ENCODE measurements at regions not wholly inside any gene's neighbourhood (a gene's known extent, or its start where the extent isn't known, plus 50 kb on each side); places are given as distances from the start of the nearest gene placed in this dataset.
"Not testable (repeated sequence)": the region's sequence is repeated elsewhere in the genome, so short reads cannot be mapped to it uniquely, and the experiment has no call there.

- no peak for DNase-seq
These were observed 78.3 kb upstream of the ANKRD55 start for GRCh38 chr5:56311306-56311905.

DNA sequence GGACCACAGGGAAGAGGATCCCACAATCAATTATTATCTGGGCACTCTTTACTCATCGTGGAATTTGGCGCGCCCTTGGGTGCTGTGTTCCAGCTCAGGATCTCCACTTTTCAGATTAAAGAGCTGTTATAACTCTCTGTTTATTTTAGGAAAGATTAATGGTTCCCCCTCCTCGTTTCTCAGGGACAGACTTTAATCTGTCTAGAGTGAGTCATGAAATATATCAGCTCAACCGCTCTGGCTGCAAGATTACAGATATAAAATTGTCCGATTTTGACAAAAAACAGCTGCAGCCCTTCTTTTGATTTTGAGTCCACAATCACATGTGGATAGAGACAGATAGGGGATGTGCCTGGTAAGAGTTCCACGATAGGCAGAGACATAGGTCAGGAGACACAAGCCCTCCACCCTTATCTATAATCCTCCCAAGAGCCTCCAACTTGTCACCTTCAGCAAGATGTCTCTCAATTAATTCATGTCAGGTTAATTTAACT, 77.6 kb upstream of the ANKRD55 start:
- DNase-seq = no peak

DNA sequence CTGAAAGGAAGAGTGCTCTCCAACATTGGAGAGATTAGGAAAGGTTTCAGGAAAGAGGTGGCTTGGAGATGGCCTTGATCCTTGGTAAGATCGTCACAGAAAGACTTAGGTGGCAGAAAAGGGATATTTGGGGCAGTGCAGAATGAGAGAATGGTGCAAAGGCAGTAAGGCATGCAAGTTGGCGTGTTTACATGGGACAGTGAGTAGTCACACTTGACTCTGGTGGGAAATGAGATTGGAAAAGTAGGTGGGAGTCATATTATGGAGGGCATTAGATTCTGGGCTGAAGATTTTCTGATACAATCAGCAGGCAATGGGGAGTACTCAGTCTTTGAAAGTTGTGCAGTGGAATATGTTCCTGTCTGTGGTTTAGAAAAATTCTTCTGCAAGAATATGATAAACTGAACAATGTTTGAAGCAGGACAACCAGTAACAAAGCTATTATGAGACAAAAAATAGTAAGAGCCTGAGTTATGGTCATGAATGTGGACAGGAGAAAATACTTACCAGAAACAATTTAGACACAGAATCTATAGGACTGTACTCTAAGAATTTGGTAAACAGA, 76.2 kb upstream of the ANKRD55 start:
- DNase-seq = no peak

DNA sequence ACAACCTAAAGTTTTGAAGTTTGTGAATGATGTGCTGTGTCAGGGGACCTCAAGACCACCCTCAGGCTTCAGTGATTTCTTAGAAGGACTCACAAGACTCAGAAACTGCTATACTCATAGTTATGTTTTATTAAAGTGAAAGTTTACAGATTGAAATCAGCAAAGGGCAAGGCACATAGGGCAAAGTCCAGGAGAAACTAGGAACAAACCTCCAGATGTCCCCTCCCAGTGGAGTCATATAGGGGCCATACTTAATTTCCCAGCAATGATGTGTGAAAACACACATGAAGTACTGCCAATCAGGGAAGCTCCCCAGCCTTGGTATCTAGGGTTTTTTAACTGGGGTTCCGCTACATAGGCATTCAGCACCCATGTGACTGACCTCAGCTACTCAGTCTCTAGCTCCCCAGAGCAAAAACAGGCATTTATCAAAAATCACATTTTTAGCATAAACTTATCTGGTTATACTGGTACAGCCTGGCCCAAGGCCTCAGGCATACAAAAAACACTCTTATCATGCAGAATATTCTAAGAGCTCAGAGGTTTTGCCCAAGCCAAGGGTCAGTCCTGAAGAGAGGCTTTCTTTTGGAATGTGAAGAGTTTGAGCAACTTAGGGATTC, 74.7 kb upstream of the ANKRD55 start:
- no peak for DNase-seq

GRCh38 chr5:56306433-56307150, 73.5 kb upstream of the ANKRD55 start:
- no peak for DNase-seq

DNA sequence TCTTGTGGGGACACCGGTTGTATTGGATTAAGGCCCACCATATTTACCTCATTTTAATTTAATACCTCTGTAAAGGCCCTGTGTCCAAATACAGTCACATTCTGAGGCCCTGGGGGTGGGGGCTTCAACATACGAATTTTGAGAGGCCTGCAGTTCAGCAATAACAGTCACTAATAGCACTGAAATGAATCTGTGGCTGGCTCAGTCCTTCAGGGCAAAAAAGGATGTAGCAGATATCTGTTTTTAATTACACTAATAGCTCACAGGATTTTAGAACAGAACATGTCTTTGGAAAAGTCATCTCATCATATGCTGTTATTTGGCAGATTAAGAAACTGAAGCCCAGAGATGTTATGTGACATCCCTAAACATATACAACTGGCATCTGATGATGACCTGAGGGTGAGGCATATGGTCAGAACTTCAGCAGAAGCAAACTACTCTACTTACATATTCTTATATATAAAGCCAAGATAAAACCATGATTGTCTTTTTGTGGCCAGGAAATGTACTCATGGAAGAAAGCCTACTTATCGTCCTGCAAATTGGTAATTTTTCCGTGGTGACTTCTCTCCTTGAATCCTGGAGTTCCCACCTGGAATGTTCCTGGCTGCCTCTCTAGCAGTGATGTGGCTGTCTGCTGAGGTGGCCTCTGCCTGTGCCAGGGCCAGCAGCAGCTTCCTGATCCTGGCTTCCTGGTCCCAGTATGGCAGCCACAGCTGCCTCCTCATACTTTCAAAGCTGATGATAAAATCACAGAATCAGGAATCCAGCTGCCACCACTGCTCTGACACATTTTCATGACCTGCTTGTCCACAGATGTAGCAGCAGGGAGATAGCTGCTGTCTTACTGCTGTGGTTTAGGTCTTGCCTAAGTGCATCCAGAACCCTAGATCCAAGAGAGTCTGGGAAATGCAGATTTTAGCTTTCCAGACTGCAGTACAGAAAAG, 72.1 kb upstream of the ANKRD55 start:
- DNase-seq = no peak

DNA sequence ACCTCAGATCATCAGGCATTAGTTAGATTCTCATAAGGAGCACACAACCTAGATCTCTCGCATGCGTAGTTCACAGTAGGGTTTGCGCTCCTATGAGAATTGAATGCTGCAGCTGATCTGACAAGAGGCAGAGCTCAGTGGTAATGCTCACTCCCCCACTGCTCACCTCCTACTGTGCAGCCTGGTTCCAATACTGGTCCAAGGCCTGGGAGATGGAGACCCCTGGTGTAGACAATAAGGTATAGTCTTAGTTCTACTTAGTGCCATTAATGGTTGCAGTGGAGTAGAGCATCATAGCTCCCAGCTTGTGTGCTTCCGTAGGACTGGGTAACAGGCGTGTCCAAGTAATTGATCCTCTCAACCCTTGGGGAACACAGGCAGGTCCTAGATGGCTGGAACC, 70.4 kb upstream of the ANKRD55 start:
- no peak for DNase-seq

GRCh38 chr5:56302027-56302426, 68.9 kb upstream of the ANKRD55 start:
- no peak for DNase-seq

- DNase-seq = no peak
These were observed 67.9 kb upstream of the ANKRD55 start for GRCh38 chr5:56301069-56301468.

- no peak for DNase-seq
These were observed 66.1 kb upstream of the ANKRD55 start for GRCh38 chr5:56299212-56299611.

DNA sequence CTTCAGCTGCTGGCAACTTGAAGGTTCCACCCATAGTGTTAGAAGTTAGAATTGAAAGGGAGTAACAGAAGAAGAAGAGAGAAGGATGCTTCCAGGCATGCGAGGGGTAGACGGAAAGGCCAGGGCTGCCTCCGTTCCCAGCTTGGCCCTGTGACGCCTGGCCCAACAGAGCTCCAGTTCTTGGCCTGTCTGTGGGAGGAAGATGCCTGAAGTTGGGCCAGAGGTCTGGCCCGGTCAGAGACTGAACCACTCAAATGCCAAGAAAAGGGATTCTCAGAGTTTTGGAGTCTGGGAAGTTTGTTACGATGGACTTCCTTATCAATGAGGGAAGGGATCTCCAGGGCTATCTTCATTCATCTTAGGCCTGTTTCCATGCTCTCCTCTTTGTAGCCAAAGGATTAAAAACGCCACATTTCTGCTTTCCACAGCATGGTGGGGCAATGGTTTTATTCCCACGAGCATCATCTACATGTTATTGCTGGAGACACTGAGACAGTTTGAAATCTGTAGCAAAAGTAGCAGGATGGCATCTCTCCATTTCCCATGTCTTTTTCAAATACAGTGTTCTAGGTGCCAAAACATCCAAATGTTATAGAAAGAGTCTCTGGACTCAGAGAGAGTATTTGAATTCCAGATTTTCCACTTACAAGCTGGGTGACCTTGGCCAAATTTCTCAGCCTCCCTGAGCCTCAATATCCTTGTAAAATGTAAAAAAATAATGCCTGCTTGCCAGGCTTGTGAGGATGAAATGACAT, 65.4 kb upstream of the ANKRD55 start:
- no peak for DNase-seq

DNA sequence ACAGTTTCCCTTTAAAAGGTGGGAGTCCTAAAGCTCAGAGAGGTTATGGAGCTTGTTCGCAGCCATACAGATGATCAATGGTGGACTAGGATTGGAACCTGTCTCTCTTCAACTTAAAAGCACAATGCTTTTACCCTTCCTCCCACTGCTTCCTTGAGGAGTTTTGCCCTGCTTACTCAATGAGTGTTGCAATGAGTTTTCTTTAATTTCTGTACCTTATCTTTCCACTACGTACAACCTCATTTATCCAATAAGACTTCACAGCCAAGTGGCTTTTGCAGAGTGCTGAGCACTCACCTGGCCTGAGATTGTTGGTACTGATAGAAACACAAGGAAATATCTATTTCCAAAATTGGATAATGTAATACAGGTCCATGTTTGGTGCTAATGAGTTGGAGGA, 64.7 kb upstream of the ANKRD55 start:
- DNase-seq = no peak

DNA sequence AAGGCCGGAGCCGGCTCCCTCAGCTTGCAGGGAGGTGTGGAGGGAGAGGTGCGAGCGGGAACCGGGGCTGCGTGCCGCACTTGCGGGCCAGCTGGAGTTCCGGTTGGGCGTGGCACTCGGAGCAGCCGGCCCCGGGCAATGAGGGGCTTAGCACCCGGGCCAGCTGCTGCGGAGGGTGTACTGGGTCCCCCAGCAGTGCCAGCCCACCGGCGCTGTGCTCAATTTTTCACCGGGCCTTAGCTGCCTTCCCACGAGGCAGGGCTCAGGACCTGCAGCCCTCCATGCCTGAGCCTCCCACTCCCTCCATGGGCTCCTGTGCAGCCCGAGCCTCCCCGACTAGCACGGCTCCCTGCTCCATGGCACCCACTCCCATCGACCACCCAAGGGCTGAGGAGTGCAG, 62.2 kb upstream of the ANKRD55 start:
- DNase-seq = not testable (repeated sequence)

DNA sequence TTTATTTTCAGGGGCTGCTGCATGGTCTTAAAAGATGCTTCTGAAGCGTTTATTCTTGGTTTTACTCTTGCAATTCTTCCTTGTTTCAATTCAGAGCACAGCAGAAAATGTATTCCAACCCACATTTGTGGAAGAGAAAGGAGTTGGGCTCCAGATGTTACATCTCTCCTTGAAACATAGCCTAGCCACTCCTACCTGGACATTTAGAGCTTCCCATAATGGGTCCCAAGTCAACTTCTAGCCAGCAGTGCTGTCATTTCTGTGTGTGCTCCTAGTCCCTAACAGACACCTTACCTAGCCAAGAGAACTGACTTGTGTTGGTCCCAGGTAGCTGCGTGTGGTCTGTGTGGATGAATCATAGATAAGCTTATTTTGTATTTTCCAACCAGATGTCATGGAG, 61.2 kb upstream of the ANKRD55 start:
- DNase-seq = no peak

- not testable (repeated sequence) for DNase-seq
These were observed 59.7 kb upstream of the ANKRD55 start for GRCh38 chr5:56292874-56293273.

GRCh38 chr5:56291661-56292374, 58.7 kb upstream of the ANKRD55 start:
- DNase-seq = no peak

DNA sequence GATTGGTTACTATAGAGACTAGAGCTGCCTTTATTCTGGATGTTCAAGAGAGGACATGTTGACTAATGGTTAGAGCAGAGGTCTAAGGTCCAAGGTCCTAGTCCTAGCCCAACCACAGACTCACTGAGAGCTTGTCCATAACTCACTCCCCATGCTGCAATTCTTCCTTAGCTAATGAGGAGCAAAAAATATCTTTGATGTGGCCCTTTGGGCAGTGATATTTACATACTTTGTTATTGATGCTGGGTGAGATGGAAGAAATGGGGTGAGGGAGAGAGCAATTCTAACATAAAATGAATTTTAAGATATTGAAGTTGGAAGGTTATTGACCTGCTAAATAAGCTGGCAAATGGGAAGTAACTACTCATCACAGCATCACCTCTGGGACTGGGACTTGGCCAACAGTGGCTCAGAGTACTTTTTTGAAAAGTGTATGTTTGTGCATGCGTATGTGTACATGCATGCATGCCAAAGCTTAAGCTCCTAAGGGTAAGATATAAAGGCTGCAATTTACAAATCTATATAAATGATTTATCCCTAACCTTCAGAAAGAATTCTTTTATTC, 58.0 kb upstream of the ANKRD55 start:
- DNase-seq = no peak

GRCh38 chr5:56290378-56291078, 57.4 kb upstream of the ANKRD55 start:
- DNase-seq = no peak

GRCh38 chr5:56289602-56289987, 56.5 kb upstream of the ANKRD55 start:
- DNase-seq = no peak

DNA sequence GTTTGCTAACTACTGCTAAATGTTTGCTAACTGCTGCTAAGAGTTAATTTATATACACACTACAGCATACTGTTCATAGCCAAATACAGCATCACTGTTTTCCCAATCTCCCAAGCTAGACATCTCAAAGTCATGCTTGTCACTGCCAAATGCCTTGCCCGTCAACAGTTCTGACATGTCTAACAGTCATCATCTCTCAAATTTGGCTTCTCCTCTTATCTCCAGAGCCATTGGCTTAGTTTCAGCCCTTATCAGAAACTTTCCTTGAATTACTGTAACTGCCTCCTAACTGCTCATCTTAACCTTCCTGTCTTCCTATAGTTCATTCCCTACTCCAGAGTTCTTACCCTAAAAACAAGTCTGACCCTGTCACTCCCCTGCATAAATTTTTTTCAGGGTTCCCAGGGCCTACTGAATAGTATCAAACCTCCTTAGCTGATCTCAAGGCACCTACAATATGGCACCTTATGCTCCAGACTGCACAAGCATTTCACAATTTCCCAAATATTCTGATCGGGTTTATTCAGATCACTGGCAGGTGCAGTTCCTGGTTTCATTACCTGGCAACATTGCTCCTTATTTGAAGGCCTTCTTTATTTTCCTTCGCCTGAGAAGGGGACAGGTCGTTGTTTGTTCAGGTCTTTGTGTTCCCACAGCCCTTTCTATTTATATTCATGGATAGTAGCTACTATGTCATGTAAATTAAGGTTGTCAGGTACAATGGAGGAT, 55.9 kb upstream of the ANKRD55 start:
- no peak for DNase-seq

All from GOT3 (cell line).